Osteoblast (primary cell): ENCODE measurements at regions not wholly inside any gene's neighbourhood (a gene's known extent, or its start where the extent isn't known, plus 50 kb on each side); places are given as distances from the start of the nearest gene placed in this dataset.

Experiments used
- DNase-seq: peaks from one replicate; pipeline ENCODE4 v3.0.0; 2011; ENCODE audit warnings: low spot score, mixed read lengths; ENCODE audit not compliant: insufficient read length; ENCODE audit errors: missing footprints
- H2AFZ ChIP-seq: 2 replicates; pipeline ENCODE4 v1.6.0; 2011; ENCODE audit warnings: mild to moderate bottlenecking, low read length
- H3K27ac ChIP-seq: 2 replicates; pipeline ENCODE4 v1.5.1; 2011; ENCODE audit warnings: mild to moderate bottlenecking, low read depth, low read length, moderate library complexity
- H3K27me3 ChIP-seq: 2 replicates; pipeline ENCODE4 v1.6.0; 2012; ENCODE audit warnings: mild to moderate bottlenecking, control low read depth, inconsistent platforms, low read length, moderate library complexity; ENCODE audit not compliant: insufficient read depth
- H3K36me3 ChIP-seq: 2 replicates; pipeline ENCODE4 v1.5.1; 2011; ENCODE audit warnings: mild to moderate bottlenecking, low read length, control low read depth, moderate library complexity; ENCODE audit not compliant: insufficient read depth
- H3K4me1 ChIP-seq: 2 replicates; pipeline ENCODE4 v1.5.1; 2011; ENCODE audit warnings: mild to moderate bottlenecking, low read length, control low read depth, moderate library complexity; ENCODE audit not compliant: insufficient read depth
- H3K4me2 ChIP-seq: 2 replicates; pipeline ENCODE4 v1.6.0; 2011; ENCODE audit warnings: mild to moderate bottlenecking, low read length; ENCODE audit not compliant: insufficient read depth
- H3K4me3 ChIP-seq: fragments of 200-600 bp; sonication (generic); 3 replicates; pipeline ENCODE4 v1.5.1; 2012; ENCODE audit warnings: mild to moderate bottlenecking, low read length, inconsistent platforms; ENCODE audit not compliant: insufficient read depth
- H3K79me2 ChIP-seq: 2 replicates; pipeline ENCODE4 v1.6.0; 2012; ENCODE audit warnings: mild to moderate bottlenecking, low read length, control low read depth, inconsistent platforms; ENCODE audit not compliant: insufficient read depth
- H3K9me3 ChIP-seq: 2 replicates; pipeline ENCODE4 v1.5.1; 2011; ENCODE audit warnings: low read depth, low read length, control low read depth
- H4K20me1 ChIP-seq: 2 replicates; pipeline ENCODE4 v1.6.0; 2012; ENCODE audit warnings: mild to moderate bottlenecking, low read length, control low read depth; ENCODE audit not compliant: insufficient read depth
- TF ChIP-seq, protein P1 (sequence below): IDR thresholded peaks from 2 replicates; pipeline ENCODE4 v1.5.1; 2011; ENCODE audit warnings: mild to moderate bottlenecking, low read depth, low read length, moderate library complexity; ENCODE audit errors: extremely low read depth

DNA sequence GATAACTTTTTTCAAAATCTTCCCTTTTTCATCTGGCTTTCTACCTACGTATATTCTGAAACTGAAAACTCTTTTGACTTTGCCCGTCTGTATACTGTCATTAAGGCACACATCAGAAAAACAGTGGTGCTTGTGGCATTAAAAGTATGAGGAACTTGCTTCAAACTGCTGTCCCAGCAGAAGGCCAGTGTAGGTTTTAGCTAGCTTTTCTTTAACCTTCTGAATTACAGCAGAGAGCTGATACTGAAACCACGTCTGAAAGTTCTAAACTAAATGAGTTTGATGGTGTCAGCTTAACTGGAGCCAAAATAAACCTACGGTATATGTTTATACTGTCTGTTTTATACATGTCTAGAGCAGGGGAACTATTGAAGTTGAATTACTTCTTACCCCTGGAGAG lies 283.4 kb downstream of the TFEC start:
- H3K27me3 ChIP-seq: no peaks in the 10 kb centered on the region
- TF ChIP-seq, protein P1, sequence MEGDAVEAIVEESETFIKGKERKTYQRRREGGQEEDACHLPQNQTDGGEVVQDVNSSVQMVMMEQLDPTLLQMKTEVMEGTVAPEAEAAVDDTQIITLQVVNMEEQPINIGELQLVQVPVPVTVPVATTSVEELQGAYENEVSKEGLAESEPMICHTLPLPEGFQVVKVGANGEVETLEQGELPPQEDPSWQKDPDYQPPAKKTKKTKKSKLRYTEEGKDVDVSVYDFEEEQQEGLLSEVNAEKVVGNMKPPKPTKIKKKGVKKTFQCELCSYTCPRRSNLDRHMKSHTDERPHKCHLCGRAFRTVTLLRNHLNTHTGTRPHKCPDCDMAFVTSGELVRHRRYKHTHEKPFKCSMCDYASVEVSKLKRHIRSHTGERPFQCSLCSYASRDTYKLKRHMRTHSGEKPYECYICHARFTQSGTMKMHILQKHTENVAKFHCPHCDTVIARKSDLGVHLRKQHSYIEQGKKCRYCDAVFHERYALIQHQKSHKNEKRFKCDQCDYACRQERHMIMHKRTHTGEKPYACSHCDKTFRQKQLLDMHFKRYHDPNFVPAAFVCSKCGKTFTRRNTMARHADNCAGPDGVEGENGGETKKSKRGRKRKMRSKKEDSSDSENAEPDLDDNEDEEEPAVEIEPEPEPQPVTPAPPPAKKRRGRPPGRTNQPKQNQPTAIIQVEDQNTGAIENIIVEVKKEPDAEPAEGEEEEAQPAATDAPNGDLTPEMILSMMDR: no peak
- H3K4me2 ChIP-seq: peak overlapping the region; percentile 65
- H3K27ac ChIP-seq: no peak overlapping the region
- no peaks in the 10 kb centered on the region for H3K79me2 ChIP-seq
- DNase-seq: no peak
- H2AFZ ChIP-seq: peak overlapping the region; percentile 43
- H3K4me1 ChIP-seq: no peaks in the 10 kb centered on the region
- no peaks in the 10 kb centered on the region for H3K36me3 ChIP-seq
- peak overlapping the region; percentile 9 for H3K4me3 ChIP-seq
- no peaks in the 10 kb centered on the region for H3K9me3 ChIP-seq
- H4K20me1 ChIP-seq: no peaks in the 10 kb centered on the region

DNA sequence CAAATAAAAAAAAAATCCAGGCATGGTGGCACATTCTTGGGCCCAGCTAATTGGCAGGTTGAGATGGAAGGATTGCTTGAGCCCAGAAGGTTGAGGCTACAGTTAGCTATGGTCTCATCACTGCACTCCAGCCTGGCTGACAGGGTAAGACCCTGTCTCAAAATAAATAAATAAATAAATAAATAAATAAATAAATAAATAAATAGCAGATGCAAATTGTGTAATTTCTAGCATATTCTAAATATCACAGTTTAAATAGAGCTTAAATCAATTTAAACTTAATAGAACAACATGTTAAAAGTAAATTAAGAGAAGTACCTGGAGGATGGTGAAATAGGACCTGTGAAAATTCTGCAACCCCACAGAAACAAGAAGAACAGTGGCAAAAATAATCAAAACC lies 290.5 kb downstream of the TFEC start:
- Histone ChIP-seq H2AFZ (no peak overlapping the region), H3K4me1 (no peaks in the 10 kb centered on the region), H4K20me1 (no peaks in the 10 kb centered on the region), H3K27ac (no peak overlapping the region), H3K4me2 (no peak overlapping the region), H3K27me3 (no peaks in the 10 kb centered on the region), H3K9me3 (no peaks in the 10 kb centered on the region), H3K79me2 (no peaks in the 10 kb centered on the region), H3K4me3 (no peak overlapping the region), H3K36me3 (no peaks in the 10 kb centered on the region)
- DNase-seq: no peak
- TF ChIP-seq, protein P1: no peak

DNA sequence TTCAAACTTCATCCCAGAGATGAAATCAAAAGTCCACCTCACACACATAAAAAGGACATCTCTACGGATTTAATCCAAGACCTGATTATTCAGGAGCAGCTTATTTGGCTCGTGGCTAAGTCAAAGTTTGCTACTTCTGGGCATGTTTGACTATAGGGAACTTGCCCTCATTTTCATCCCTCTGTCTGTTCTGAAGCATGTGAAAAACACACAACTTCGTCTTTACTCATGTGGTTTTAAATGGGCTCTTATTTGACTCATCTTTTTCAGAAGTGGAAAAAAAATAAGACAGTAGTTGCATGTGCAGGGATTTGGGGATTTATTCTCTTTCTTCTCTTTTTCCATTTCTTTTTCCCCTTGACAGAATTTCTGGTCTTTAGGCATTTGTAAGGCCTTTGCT lies 295.9 kb downstream of the TFEC start:
- H3K79me2 ChIP-seq: no peaks in the 10 kb centered on the region
- H3K36me3 ChIP-seq: no peaks in the 10 kb centered on the region
- H3K4me3 ChIP-seq: no peak overlapping the region
- H3K27ac ChIP-seq: no peak overlapping the region
- no peaks in the 10 kb centered on the region for H4K20me1 ChIP-seq
- H3K4me2 ChIP-seq: no peak overlapping the region
- H2AFZ ChIP-seq: peak overlapping the region; percentile 31
- H3K27me3 ChIP-seq: no peaks in the 10 kb centered on the region
- H3K4me1 ChIP-seq: no peaks in the 10 kb centered on the region
- no peaks in the 10 kb centered on the region for H3K9me3 ChIP-seq
- DNase-seq: no peak
- TF ChIP-seq, protein P1: no peak

DNA sequence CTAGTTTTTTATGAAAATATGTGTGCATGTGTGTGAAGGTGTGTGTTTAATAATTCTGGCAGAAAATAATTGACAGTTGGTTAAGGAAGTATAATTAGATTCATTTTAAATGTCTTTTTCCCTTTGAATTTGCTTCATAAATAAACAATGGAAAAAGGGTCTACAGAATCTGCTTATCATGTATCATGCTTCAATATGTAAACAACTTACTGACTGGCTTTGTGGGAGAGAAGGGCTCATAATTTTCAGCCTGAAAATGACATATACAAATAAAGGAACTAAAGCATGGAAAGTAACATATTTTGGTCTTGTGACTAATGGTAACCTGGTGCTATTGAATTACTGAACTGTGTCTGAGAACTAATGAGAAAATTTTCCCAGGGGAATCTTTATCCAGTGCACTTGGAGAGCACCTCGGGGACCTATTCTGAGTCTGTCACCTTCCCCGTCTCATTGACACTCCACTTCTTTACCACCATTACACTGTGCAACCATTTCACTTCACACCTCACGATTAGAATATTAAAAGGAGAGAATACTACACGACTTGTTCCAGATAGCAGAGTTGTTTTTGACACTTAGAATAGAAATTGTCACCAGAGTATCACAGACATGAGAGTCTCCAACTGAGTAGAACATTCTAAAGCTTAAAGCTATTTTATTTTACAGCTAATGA lies 298.6 kb downstream of the TFEC start:
- no peak for DNase-seq
- H3K4me3 ChIP-seq: no peak overlapping the region
- no peaks in the 10 kb centered on the region for H4K20me1 ChIP-seq
- no peaks in the 10 kb centered on the region for H3K79me2 ChIP-seq
- TF ChIP-seq, protein P1: no peak
- no peaks in the 10 kb centered on the region for H3K36me3 ChIP-seq
- no peak overlapping the region for H3K4me2 ChIP-seq
- H2AFZ ChIP-seq: no peak overlapping the region
- H3K27me3 ChIP-seq: no peaks in the 10 kb centered on the region
- H3K9me3 ChIP-seq: no peaks in the 10 kb centered on the region
- H3K27ac ChIP-seq: no peak overlapping the region
- H3K4me1 ChIP-seq: no peaks in the 10 kb centered on the region
